H9 (cell line): ENCODE measurements at regions not wholly inside any gene's neighbourhood (a gene's known extent, or its start where the extent isn't known, plus 50 kb on each side); places are given as distances from the start of the nearest gene placed in this dataset.

Experiments used
- DNase-seq: peaks from one replicate; pipeline ENCODE4 v3.0.0-alpha.2; 2017
- H2AFZ ChIP-seq: one replicate; pipeline ENCODE4 v1.6.1; 2013; ENCODE audit warnings: mild to moderate bottlenecking, low read length, control low read depth, moderate library complexity
- H2AK5ac ChIP-seq: 2 replicates; pipeline ENCODE4 v1.6.1; 2013; ENCODE audit warnings: low read length, control low read depth, mixed read lengths; ENCODE audit not compliant: insufficient read length
- H2BK120ac ChIP-seq: one replicate; pipeline ENCODE4 v1.6.1; 2013; ENCODE audit warnings: low read depth, mild to moderate bottlenecking, low read length, control low read depth, inconsistent platforms; ENCODE audit not compliant: poor library complexity, severe bottlenecking
- H2BK12ac ChIP-seq: 2 replicates; pipeline ENCODE4 v1.6.1; 2013; ENCODE audit warnings: low read length, control low read depth, mixed read lengths, low read depth; ENCODE audit not compliant: insufficient read length
- H2BK15ac ChIP-seq: 2 replicates; pipeline ENCODE4 v1.6.1; 2013; ENCODE audit warnings: low read depth, low read length, control low read depth
- H2BK20ac ChIP-seq: one replicate; pipeline ENCODE4 v1.6.1; 2013; ENCODE audit warnings: low read depth, mild to moderate bottlenecking, low read length, control low read depth, inconsistent platforms; ENCODE audit not compliant: poor library complexity, severe bottlenecking
- H2BK5ac ChIP-seq: 2 replicates; pipeline ENCODE4 v1.6.1; 2013; ENCODE audit warnings: low read length, control low read depth, mixed read lengths; ENCODE audit not compliant: insufficient read length
- H3K14ac ChIP-seq: 2 replicates; pipeline ENCODE4 v1.6.1; 2013; ENCODE audit warnings: low read length, control low read depth; ENCODE audit not compliant: insufficient read depth
- H3K18ac ChIP-seq: 2 replicates; pipeline ENCODE4 v1.6.1; 2013; ENCODE audit warnings: low read depth, mild to moderate bottlenecking, mixed read lengths, low read length, control low read depth; ENCODE audit not compliant: insufficient read length
- H3K23ac ChIP-seq: 2 replicates; pipeline ENCODE4 v1.6.1; 2013; ENCODE audit warnings: low read length, control low read depth, mixed read lengths, low read depth; ENCODE audit not compliant: insufficient read length
- H3K23me2 ChIP-seq: 2 replicates; pipeline ENCODE4 v1.6.1; 2013; ENCODE audit warnings: low read depth, mild to moderate bottlenecking, mixed read lengths, low read length, control low read depth; ENCODE audit not compliant: insufficient read length, poor library complexity, severe bottlenecking
- H3K27ac ChIP-seq: 2 replicates; pipeline ENCODE4 v1.5.1; 2013; ENCODE audit warnings: low read length, control low read depth, mixed read lengths, low read depth; ENCODE audit not compliant: insufficient read length
- H3K27me3 ChIP-seq: 2 replicates; pipeline ENCODE4 v1.6.1; 2013; ENCODE audit warnings: low read length, control low read depth, inconsistent platforms; ENCODE audit not compliant: insufficient read depth
- H3K4ac ChIP-seq: 2 replicates; pipeline ENCODE4 v1.6.1; 2013; ENCODE audit warnings: low read depth, mild to moderate bottlenecking, control low read depth, inconsistent platforms, low read length, moderate library complexity
- H3K4me1 ChIP-seq: 2 replicates; pipeline ENCODE4 v1.6.1; 2013; ENCODE audit warnings: low read length, control low read depth, inconsistent platforms; ENCODE audit not compliant: insufficient read depth
- H3K4me2 ChIP-seq: 2 replicates; pipeline ENCODE4 v1.6.1; 2013; ENCODE audit warnings: low read length, control low read depth, mixed read lengths; ENCODE audit not compliant: insufficient read length, insufficient read depth
- H3K56ac ChIP-seq: 2 replicates; pipeline ENCODE4 v1.6.1; 2013; ENCODE audit warnings: low read depth, mild to moderate bottlenecking, mixed read lengths, low read length, control low read depth; ENCODE audit not compliant: insufficient read length
- H3K79me1 ChIP-seq: 2 replicates; pipeline ENCODE4 v1.6.1; 2013; ENCODE audit warnings: low read depth, mild to moderate bottlenecking, moderate library complexity, low read length, control low read depth, inconsistent platforms; ENCODE audit not compliant: insufficient read depth, poor library complexity, severe bottlenecking
- H3K79me2 ChIP-seq: 2 replicates; pipeline ENCODE4 v1.6.1; 2013; ENCODE audit warnings: low read length, control low read depth, inconsistent platforms; ENCODE audit not compliant: insufficient read depth
- H3K9ac ChIP-seq: 2 replicates; pipeline ENCODE4 v1.6.1; 2013; ENCODE audit warnings: low read length, control low read depth, mixed read lengths; ENCODE audit not compliant: insufficient read length; ENCODE audit errors: extremely low read depth
- H3K9me3 ChIP-seq: one replicate; pipeline ENCODE4 v1.6.1; 2013; ENCODE audit warnings: low read depth, low read length, inconsistent platforms; ENCODE audit not compliant: control insufficient read depth
- H3T11ph ChIP-seq: one replicate; pipeline ENCODE4 v1.6.1; 2013; ENCODE audit warnings: mild to moderate bottlenecking, low read length, control low read depth, inconsistent platforms
- H4K20me1 ChIP-seq: one replicate; pipeline ENCODE4 v1.6.1; 2013; ENCODE audit not compliant: control insufficient read depth, insufficient read length, insufficient read depth
- H4K5ac ChIP-seq: 2 replicates; pipeline ENCODE4 v1.6.1; 2013; ENCODE audit warnings: low read depth, mild to moderate bottlenecking, mixed read lengths, low read length, control low read depth; ENCODE audit not compliant: insufficient read length
- H4K8ac ChIP-seq: replicated peaks from 2 replicates; pipeline ENCODE4 v1.6.1; 2013; ENCODE audit warnings: low read length, control low read depth, mixed read lengths, low read depth; ENCODE audit not compliant: insufficient read length
- H4K91ac ChIP-seq: 2 replicates; pipeline ENCODE4 v1.6.1; 2013; ENCODE audit warnings: low read depth, mild to moderate bottlenecking, moderate library complexity, mixed read lengths, low read length, control low read depth; ENCODE audit not compliant: insufficient read length
- H3K27ac Mint-ChIP-seq, 3 experiments: 2 replicates in 2 of 3; 3 replicates in 1 of 3; pipeline ENCODE4 v1.8.0; 2020 to 2021; ENCODE audit warnings: mixed read lengths in 3 of 3, mild to moderate bottlenecking in 1 of 3, moderate library complexity in 1 of 3
- H3K27me3 Mint-ChIP-seq: 2 replicates; pipeline ENCODE4 v1.8.0; 2021; ENCODE audit warnings: low read depth, mild to moderate bottlenecking, moderate library complexity, mixed read lengths
- H3K36me3 Mint-ChIP-seq, 3 experiments: 2 replicates in 2 of 3; 3 replicates in 1 of 3; pipeline ENCODE4 v1.8.0; 2020 to 2021; ENCODE audit warnings: low read depth in 3 of 3, mixed read lengths in 3 of 3; ENCODE audit not compliant: insufficient read depth in 1 of 3
- H3K4me1 Mint-ChIP-seq, 2 experiments: 2 replicates each; pipeline ENCODE4 v1.8.0; 2020; ENCODE audit warnings: mixed read lengths in 2 of 2
- H3K4me3 Mint-ChIP-seq, 2 experiments: 2 replicates in 1 of 2; 3 replicates in 1 of 2; pipeline ENCODE4 v1.8.0; 2020 to 2021; ENCODE audit warnings: mild to moderate bottlenecking in 2 of 2, mixed read lengths in 2 of 2, moderate library complexity in 1 of 2
- H3K9me3 Mint-ChIP-seq, 2 experiments: 2 replicates in 1 of 2; 3 replicates in 1 of 2; pipeline ENCODE4 v1.8.0; 2020; ENCODE audit warnings: mild to moderate bottlenecking in 2 of 2, mixed read lengths in 2 of 2, moderate library complexity in 1 of 2
- CTCF ChIP-seq: fragments of 200-600 bp; sonication (generic); conservative IDR thresholded peaks from 3 replicates; pipeline ENCODE4 v1.8.0; 2021; ENCODE audit warnings: antibody characterized with exemption, mild to moderate bottlenecking
- WGBS: extraction: QIAGEN DNeasy Blood & Tissue Kit; methylation state at CpG from one replicate; pipeline ENCODE4 v1.1.7; 2013; ENCODE audit warnings: missing lambda C conversion rate, low lambda C conversion rate, mixed read lengths; ENCODE audit not compliant: insufficient read length; ENCODE audit errors: extremely low coverage; 5-methylcytosine and 5-hydroxymethylcytosine counted together

GRCh38 chr15:62549345-62549970 is 384.4 kb upstream of the C2CD4B start:
- no CpG with 5 or more reads among the region's 5 CpGs for WGBS
- H3K36me3 Mint-ChIP-seq: no peaks in the 10 kb centered on the region
- H3K14ac ChIP-seq: no peak overlapping the region
- no peak overlapping the region for H4K5ac ChIP-seq
- H3K56ac ChIP-seq: no peak overlapping the region
- H2AK5ac ChIP-seq: no peak overlapping the region
- no peak overlapping the region for H3T11ph ChIP-seq
- no peak overlapping the region for H3K4me3 Mint-ChIP-seq
- H3K9me3 ChIP-seq: no peaks in the 10 kb centered on the region
- no peak overlapping the region for H3K4me2 ChIP-seq
- H3K23me2 ChIP-seq: no peaks in the 10 kb centered on the region
- no peaks in the 10 kb centered on the region for H3K4me1 ChIP-seq
- no peaks in the 10 kb centered on the region; the same call in 1 of the 2 replicates for H3K27me3 Mint-ChIP-seq
- H4K8ac ChIP-seq: no peak overlapping the region
- H3K27ac ChIP-seq: no peak overlapping the region
- H2BK12ac ChIP-seq: no peak overlapping the region
- no peak overlapping the region for H2BK120ac ChIP-seq
- H3K23ac ChIP-seq: no peak overlapping the region
- H2BK20ac ChIP-seq: no peak overlapping the region
- H3K18ac ChIP-seq: no peak overlapping the region
- no peaks in the 10 kb centered on the region for H3K79me1 ChIP-seq
- H4K91ac ChIP-seq: no peak overlapping the region
- peaks cover 4 to 11% of the 10 kb centered on the region in 2 experiments for H3K4me1 Mint-ChIP-seq
- no peaks in the 10 kb centered on the region for H4K20me1 ChIP-seq
- no peak overlapping the region for H3K27ac Mint-ChIP-seq
- H2BK5ac ChIP-seq: no peak overlapping the region
- no peak overlapping the region for H2AFZ ChIP-seq
- no peaks in the 10 kb centered on the region for H3K27me3 ChIP-seq
- H3K79me2 ChIP-seq: no peaks in the 10 kb centered on the region
- TF ChIP-seq CTCF: peak; percentile 69
- no peaks in the 10 kb centered on the region for H3K9me3 Mint-ChIP-seq
- no peak overlapping the region for H3K9ac ChIP-seq
- no peak overlapping the region for H3K4ac ChIP-seq
- H2BK15ac ChIP-seq: no peak overlapping the region
- no peak for DNase-seq
